GM21576 (cell line): ENCODE measurements at regions not wholly inside any gene's neighbourhood (a gene's known extent, or its start where the extent isn't known, plus 50 kb on each side); places are given as distances from the start of the nearest gene placed in this dataset.
A peak's percentile ranks its signal among the peaks of the same experiment; 100 is the strongest.
"Not testable (repeated sequence)": the region's sequence is repeated elsewhere in the genome, so short reads cannot be mapped to it uniquely, and the experiment has no call there.

ENCODE experiments used
- ATAC-seq: cut with Tn5 transposase; IDR thresholded peaks from one replicate; pipeline ENCODE4 v1.9.1; 2021; ENCODE audit warnings: mild to moderate bottlenecking, moderate library complexity; ENCODE audit not compliant: unreplicated experiment

GRCh38 chr5:111983459-111983858, 226.5 kb upstream of the NREP start:
- ATAC-seq: no peak

GRCh38 chr5:111977436-111977829, 220.4 kb upstream of the NREP start:
- ATAC-seq: no peak

GRCh38 chr5:111976705-111977435, 219.9 kb upstream of the NREP start:
- ATAC-seq: no peak

GRCh38 chr5:111975133-111975532, 218.1 kb upstream of the NREP start:
- no peak for ATAC-seq

- no peak for ATAC-seq
These were observed 217.0 kb upstream of the NREP start for GRCh38 chr5:111973961-111974360.

GRCh38 chr5:111972548-111972947, 215.6 kb upstream of the NREP start:
- ATAC-seq: no peak

GRCh38 chr5:111972080-111972479, 215.1 kb upstream of the NREP start:
- ATAC-seq: no peak

- no peak for ATAC-seq
These were observed 211.5 kb upstream of the NREP start for GRCh38 chr5:111968459-111968858.

GRCh38 chr5:111967463-111967862, 210.5 kb upstream of the NREP start:
- ATAC-seq: no peak

- ATAC-seq: no peak
These were observed 209.3 kb upstream of the NREP start for GRCh38 chr5:111966290-111966689.

GRCh38 chr5:111963555-111963954, 206.6 kb upstream of the NREP start:
- no peak for ATAC-seq

GRCh38 chr5:111962906-111963305, 205.9 kb upstream of the NREP start:
- ATAC-seq: no peak

GRCh38 chr5:111961862-111962261, 204.9 kb upstream of the NREP start:
- no peak for ATAC-seq

GRCh38 chr5:111960476-111961215, 203.7 kb upstream of the NREP start:
- ATAC-seq: no peak

GRCh38 chr5:111958851-111959250, 201.9 kb upstream of the NREP start:
- ATAC-seq: no peak

GRCh38 chr5:111956765-111957164, 199.8 kb upstream of the NREP start:
- ATAC-seq: not testable (repeated sequence)

- ATAC-seq: peak; percentile 85
These were observed 197.8 kb upstream of the NREP start for GRCh38 chr5:111954516-111955395.

GRCh38 chr5:111953351-111954127, 196.5 kb upstream of the NREP start:
- no peak for ATAC-seq

- ATAC-seq: no peak
These were observed 195.6 kb upstream of the NREP start for GRCh38 chr5:111952555-111952954.

GRCh38 chr5:111950660-111951059, 193.7 kb upstream of the NREP start:
- no peak for ATAC-seq
